Tibial artery (tissue), 4 donors: ENCODE measurements at regions not wholly inside any gene's neighbourhood (a gene's known extent, or its start where the extent isn't known, plus 50 kb on each side); places are given as distances from the start of the nearest gene placed in this dataset.
A peak's percentile ranks its signal among the peaks of the same experiment; 100 is the strongest.

ENCODE experiments used
- DNase-seq, 2 donors: peaks; one replicate each; pipeline ENCODE4 v3.0.0-alpha.2; 2019
- H3K27ac ChIP-seq, 2 donors: fragments of 200-600 bp; sonication (generic) in 1 of 2; 1 replicate in 1 of 2; 2 replicates in 1 of 2; pipeline ENCODE4 v1.5.1; 2018 to 2019; ENCODE audit warnings: mild to moderate bottlenecking in 1 of 2
- H3K27me3 ChIP-seq, 2 donors: fragments of 200-600 bp; sonication (generic) in 1 of 2; one replicate each; pipeline versions ENCODE4 v1.5.1 to v1.6.0; 2016 to 2019
- H3K36me3 ChIP-seq, 3 donors: fragments of 200-600 bp; sonication (generic) in 2 of 3; one replicate each; pipeline ENCODE4 v1.5.1; 2016 to 2019; ENCODE audit warnings: mild to moderate bottlenecking in 2 of 3
- H3K4me1 ChIP-seq, 4 donors: fragments of 200-600 bp; sonication (generic) in 2 of 4; 1 replicate in 3 of 4; 2 replicates in 1 of 4; pipeline ENCODE4 v1.5.1; 2016 to 2019
- H3K4me3 ChIP-seq, 2 donors: fragments of 200-600 bp; sonication (generic) in 1 of 2; 1 replicate in 1 of 2; 2 replicates in 1 of 2; pipeline ENCODE4 v1.5.1; 2018 to 2019; ENCODE audit warnings: mild to moderate bottlenecking in 2 of 2
- H3K9me3 ChIP-seq, 3 donors: fragments of 200-600 bp; sonication (generic) in 1 of 3; one replicate each; pipeline ENCODE4 v1.5.1; 2016 to 2019
- intact Hi-C: fragments of 100-400 bp; cut with DNase I; formaldehyde crosslinking; loops from one replicate; pipeline ENCODE4 v1.15.0; 2023; ENCODE audit warnings: low total_unique reads
- TF ChIP-seq, protein P1 (sequence below), 2 experiments: fragments of 200-600 bp in 1 of 2; fragments of 450-650 bp in 1 of 2; IDR thresholded peaks; one replicate each; pipeline ENCODE4 v1.5.1; 2017 to 2019; ENCODE audit warnings: antibody characterized with exemption in 2 of 2, mild to moderate bottlenecking in 1 of 2, moderate library complexity in 1 of 2

DNA sequence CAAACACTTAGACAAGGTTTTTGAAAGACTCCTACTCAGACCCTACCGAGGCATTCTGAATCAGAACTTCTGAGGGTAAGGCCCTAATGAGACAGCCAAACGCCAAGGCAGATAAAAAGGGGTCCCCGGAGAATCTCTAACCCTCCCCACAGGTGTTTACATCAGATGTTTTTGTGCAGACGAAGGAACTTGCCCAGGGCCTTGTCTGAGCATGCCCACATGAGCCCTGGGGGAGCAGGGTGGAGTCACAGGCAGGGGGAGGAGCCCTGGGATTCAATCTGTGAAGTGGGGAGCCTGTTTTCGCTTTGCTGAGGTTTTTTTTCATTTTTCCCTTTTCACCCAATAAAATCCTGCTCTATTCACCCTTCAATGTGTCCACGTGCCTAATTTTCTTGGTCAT lies 61.6 kb upstream of the MED4 start:
- Histone ChIP-seq H3K27me3 (no peaks in the 10 kb centered on the region), H3K9me3 (no peaks in the 10 kb centered on the region), H3K4me3 (no peak overlapping the region), H3K36me3 (no peaks in the 10 kb centered on the region), H3K27ac (no peak overlapping the region), H3K4me1 (peaks cover 0 to 14% (median 0%) of the 10 kb centered on the region in 4 donors)
- TF ChIP-seq, protein P1, sequence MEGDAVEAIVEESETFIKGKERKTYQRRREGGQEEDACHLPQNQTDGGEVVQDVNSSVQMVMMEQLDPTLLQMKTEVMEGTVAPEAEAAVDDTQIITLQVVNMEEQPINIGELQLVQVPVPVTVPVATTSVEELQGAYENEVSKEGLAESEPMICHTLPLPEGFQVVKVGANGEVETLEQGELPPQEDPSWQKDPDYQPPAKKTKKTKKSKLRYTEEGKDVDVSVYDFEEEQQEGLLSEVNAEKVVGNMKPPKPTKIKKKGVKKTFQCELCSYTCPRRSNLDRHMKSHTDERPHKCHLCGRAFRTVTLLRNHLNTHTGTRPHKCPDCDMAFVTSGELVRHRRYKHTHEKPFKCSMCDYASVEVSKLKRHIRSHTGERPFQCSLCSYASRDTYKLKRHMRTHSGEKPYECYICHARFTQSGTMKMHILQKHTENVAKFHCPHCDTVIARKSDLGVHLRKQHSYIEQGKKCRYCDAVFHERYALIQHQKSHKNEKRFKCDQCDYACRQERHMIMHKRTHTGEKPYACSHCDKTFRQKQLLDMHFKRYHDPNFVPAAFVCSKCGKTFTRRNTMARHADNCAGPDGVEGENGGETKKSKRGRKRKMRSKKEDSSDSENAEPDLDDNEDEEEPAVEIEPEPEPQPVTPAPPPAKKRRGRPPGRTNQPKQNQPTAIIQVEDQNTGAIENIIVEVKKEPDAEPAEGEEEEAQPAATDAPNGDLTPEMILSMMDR (IDR thresholded peaks at IDR 0.05) = no peak
- DNase-seq = peak in 1 of 2 donors; percentile 36
- intact Hi-C loops = no loop called here

DNA sequence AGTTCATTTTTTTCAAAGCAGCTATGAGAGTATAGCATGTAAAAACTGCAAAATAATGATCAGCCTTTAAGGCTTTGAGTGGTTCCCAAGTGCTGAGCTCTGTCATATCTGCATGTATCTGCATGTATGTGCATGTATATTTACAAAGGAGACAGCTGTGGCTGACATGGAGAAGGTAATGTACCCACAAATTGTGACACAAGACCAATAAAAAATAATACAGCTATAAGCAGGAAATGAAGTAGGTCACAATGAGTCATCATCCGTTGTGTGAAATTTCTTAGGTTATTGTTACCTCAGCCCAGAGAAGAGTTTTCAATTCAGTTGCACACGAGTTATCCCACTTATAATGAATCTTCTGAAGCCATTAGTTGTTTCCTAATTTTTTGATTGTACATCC lies 60.9 kb upstream of the MED4 start:
- Histone ChIP-seq H3K36me3 (no peaks in the 10 kb centered on the region), H3K4me3 (no peak overlapping the region), H3K27ac (no peak overlapping the region), H3K27me3 (no peaks in the 10 kb centered on the region), H3K9me3 (no peaks in the 10 kb centered on the region), H3K4me1 (peaks cover 0 to 8% (median 0%) of the 10 kb centered on the region in 4 donors)
- DNase-seq = no peak
- TF ChIP-seq, protein P1 (IDR thresholded peaks at IDR 0.05) = no peak
- intact Hi-C loops = no loop called here

DNA sequence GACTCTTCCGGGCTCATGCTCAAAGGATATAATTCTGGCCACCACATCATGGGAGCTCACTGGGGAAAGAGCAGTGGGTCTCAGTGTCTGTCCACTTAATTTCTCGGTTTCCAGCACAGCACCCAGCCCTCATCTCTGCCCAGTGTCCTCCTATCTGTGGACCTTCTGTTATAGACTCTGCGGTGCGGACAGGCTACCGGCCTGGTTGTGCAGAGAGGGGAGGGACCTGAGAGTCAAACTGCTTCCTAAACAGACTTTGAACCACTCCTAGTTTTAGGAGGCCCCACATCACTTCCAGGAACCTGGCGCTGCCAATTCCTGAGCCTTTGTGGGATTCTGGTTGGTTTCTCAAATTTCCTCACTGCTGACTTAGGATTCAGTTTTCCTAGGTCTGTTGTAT lies 59.8 kb upstream of the MED4 start:
- Histone ChIP-seq H3K27me3 (no peaks in the 10 kb centered on the region), H3K27ac (no peak overlapping the region), H3K4me3 (no peak overlapping the region), H3K4me1 (no peaks in the 10 kb centered on the region), H3K9me3 (no peaks in the 10 kb centered on the region), H3K36me3 (no peaks in the 10 kb centered on the region)
- TF ChIP-seq, protein P1 (IDR thresholded peaks at IDR 0.05) = no peak
- intact Hi-C loops = no loop called here
- DNase-seq = no peak

DNA sequence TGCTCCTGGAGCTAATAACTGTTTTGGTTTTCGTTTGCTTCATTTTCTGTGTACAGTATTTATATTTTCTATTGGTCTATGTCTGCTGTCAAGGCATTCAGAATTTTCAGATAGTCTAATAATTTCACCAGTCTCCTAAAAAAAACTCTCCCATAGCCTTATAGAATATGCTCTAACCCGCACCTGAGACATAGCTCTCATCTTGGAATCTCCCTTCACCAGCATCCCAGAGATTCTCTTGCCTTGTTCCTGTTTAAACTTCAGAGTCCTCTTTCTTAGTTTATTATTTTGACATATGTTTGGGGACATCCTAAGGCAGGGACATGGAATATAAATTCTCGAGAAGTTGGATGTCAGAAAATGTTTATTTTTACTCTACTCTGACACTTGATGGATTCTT lies 58.3 kb upstream of the MED4 start:
- DNase-seq = no peak
- TF ChIP-seq, protein P1 (IDR thresholded peaks at IDR 0.05) = no peak
- Histone ChIP-seq H3K4me1 (no peaks in the 10 kb centered on the region), H3K36me3 (no peaks in the 10 kb centered on the region), H3K9me3 (no peaks in the 10 kb centered on the region), H3K4me3 (no peak overlapping the region), H3K27me3 (no peaks in the 10 kb centered on the region), H3K27ac (no peak overlapping the region)
- intact Hi-C loops = no loop called here

DNA sequence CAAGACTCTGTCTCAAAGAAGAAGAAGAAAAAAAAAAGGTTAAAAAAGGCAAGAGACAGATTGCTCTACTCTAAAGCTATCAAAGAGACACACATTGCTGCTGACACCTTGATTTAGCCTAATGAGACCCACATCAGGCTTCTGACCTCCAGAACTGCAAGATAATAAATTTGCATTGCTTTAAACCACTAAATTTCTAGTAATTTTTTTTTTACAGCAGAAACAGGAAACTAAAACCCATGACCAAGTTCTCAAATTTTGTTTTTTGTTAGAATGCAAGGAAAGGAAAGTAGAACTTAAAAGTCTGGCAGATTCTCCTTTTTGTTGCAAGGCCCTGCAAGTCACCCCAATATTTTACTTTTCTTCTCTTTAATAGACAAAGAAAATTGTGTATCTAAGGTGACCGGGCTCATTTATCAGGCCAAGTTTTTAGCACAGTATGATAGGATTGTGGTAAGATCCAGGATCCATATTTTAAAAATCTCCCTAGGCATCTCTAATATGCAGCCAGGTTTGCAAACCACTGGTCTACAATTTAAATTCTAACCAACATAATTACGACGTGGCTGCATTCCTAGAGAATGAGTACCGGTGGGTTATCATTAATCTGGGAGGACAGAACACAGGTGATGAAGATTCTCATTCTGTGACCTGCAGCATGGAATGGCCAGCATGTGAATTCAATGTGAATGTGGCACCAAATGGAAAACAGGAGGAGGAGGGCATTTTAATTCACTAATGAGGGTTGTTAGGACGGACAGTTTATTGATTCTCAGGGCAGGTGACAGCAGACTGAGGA lies 56.7 kb upstream of the MED4 start:
- Histone ChIP-seq H3K4me3 (no peak overlapping the region), H3K36me3 (no peaks in the 10 kb centered on the region), H3K27ac (no peak overlapping the region), H3K4me1 (no peaks in the 10 kb centered on the region), H3K27me3 (no peaks in the 10 kb centered on the region), H3K9me3 (no peaks in the 10 kb centered on the region)
- TF ChIP-seq, protein P1 (IDR thresholded peaks at IDR 0.05) = no peak
- no peak for DNase-seq
- intact Hi-C loops = no loop called here
